Lung (tissue), 11 donors: ENCODE measurements at regions not wholly inside any gene's neighbourhood (a gene's known extent, or its start where the extent isn't known, plus 50 kb on each side); places are given as distances from the start of the nearest gene placed in this dataset.

ENCODE experiments used
- ATAC-seq: fragments of 200-7000 bp; cut with Tn5 transposase; one replicate; pipeline ENCODE4 v1.9.1; 2020; ENCODE audit warnings: moderate number of reproducible peaks; ENCODE audit not compliant: insufficient read depth, low FRiP score
- DNase-seq, 3 donors: peaks; one replicate each; pipeline ENCODE4 v3.0.0-alpha.2; 2013 to 2017
- H3K27ac ChIP-seq, 2 donors: one replicate each; pipeline ENCODE4 v1.5.1; 2013; ENCODE audit warnings: mild to moderate bottlenecking in 2 of 2, moderate library complexity in 2 of 2, control low read depth in 1 of 2, inconsistent platforms in 1 of 2, low read depth in 1 of 2, low read length in 1 of 2
- H3K27me3 ChIP-seq, 3 donors: one replicate each; pipeline ENCODE4 v1.5.1; 2013; ENCODE audit warnings: low read length in 2 of 3; ENCODE audit not compliant: control insufficient read depth in 3 of 3, insufficient read depth in 3 of 3
- H3K36me3 ChIP-seq, 4 donors: one replicate each; pipeline ENCODE4 v1.5.1; 2013; ENCODE audit warnings: low read length in 4 of 4, mild to moderate bottlenecking in 1 of 4, moderate library complexity in 1 of 4; ENCODE audit not compliant: control insufficient read depth in 4 of 4, insufficient read depth in 4 of 4
- H3K4me1 ChIP-seq, 5 donors: one replicate each; pipeline ENCODE4 v1.5.1; 2013; ENCODE audit warnings: low read length in 5 of 5, mild to moderate bottlenecking in 2 of 5, moderate library complexity in 1 of 5; ENCODE audit not compliant: control insufficient read depth in 5 of 5, insufficient read depth in 5 of 5
- H3K4me3 ChIP-seq: one replicate; pipeline ENCODE4 v1.5.1; 2013; ENCODE audit warnings: mild to moderate bottlenecking, control low read depth, moderate library complexity
- H3K9ac ChIP-seq, 2 donors: one replicate each; pipeline ENCODE4 v1.5.1; 2013; ENCODE audit warnings: low read length in 2 of 2, control low read depth in 1 of 2; ENCODE audit not compliant: insufficient read depth in 1 of 2
- H3K9me3 ChIP-seq, 4 donors: one replicate each; pipeline ENCODE4 v1.5.1; 2013; ENCODE audit warnings: low read length in 3 of 4, mild to moderate bottlenecking in 1 of 4, moderate library complexity in 1 of 4; ENCODE audit not compliant: control insufficient read depth in 4 of 4, insufficient read depth in 3 of 4
- WGBS, 2 donors: extraction: QIAGEN DNeasy Blood & Tissue Kit; methylation state at CpG; one replicate each; pipeline ENCODE4 v1.1.7; 2013; 5-methylcytosine and 5-hydroxymethylcytosine counted together
- TF ChIP-seq, protein P1 (sequence below): IDR thresholded peaks from 2 replicates; pipeline ENCODE4 v1.5.1; 2012; ENCODE audit warnings: mild to moderate bottlenecking; ENCODE audit errors: control extremely low read depth, extremely low read depth
- donor health status: control.
- donor health status: control.
- donor health status: Bipolar disorder and iron deficiency.
- donor health status: healthy.
- donor health status: DM: yes; HTN: yes; CAD: no.

DNA sequence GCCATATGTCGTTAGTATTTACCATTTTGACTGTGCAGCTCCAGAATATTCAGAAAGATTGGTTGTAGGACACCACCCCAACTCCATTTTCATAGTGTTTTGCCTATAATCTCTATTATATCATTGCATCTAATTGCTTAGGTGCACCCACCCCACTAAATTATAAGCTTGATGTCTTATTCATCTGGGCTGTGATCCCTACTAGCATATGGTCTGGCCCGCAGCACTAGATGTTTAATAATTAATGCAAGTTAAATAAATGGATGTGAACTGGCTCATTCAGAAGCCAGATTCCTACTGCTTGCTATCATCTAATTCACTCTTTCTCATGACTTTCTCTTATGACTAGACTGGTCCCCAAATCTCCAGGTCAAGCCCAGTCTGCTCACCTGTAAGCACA is 143.5 kb downstream of the RELL1 start:
- H3K9me3 ChIP-seq = peaks cover 0 to 7% (median 0%) of the 10 kb centered on the region in 4 donors
- no peak overlapping the region for H3K4me3 ChIP-seq
- H3K27ac ChIP-seq = no peak overlapping the region
- H3K27me3 ChIP-seq = no peaks in the 10 kb centered on the region
- 82 to 90% methylated on average over 2 of the region's 2 CpGs for WGBS, 2 donors
- H3K9ac ChIP-seq = no peak overlapping the region
- H3K4me1 ChIP-seq = peaks cover 0 to 23% (median 0%) of the 10 kb centered on the region in 5 donors
- ATAC-seq (no peak), DNase-seq (peak in 1 of 3 donors; percentile 16)
- H3K36me3 ChIP-seq = no peaks in the 10 kb centered on the region
- TF ChIP-seq, protein P1, sequence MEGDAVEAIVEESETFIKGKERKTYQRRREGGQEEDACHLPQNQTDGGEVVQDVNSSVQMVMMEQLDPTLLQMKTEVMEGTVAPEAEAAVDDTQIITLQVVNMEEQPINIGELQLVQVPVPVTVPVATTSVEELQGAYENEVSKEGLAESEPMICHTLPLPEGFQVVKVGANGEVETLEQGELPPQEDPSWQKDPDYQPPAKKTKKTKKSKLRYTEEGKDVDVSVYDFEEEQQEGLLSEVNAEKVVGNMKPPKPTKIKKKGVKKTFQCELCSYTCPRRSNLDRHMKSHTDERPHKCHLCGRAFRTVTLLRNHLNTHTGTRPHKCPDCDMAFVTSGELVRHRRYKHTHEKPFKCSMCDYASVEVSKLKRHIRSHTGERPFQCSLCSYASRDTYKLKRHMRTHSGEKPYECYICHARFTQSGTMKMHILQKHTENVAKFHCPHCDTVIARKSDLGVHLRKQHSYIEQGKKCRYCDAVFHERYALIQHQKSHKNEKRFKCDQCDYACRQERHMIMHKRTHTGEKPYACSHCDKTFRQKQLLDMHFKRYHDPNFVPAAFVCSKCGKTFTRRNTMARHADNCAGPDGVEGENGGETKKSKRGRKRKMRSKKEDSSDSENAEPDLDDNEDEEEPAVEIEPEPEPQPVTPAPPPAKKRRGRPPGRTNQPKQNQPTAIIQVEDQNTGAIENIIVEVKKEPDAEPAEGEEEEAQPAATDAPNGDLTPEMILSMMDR = no peak

DNA sequence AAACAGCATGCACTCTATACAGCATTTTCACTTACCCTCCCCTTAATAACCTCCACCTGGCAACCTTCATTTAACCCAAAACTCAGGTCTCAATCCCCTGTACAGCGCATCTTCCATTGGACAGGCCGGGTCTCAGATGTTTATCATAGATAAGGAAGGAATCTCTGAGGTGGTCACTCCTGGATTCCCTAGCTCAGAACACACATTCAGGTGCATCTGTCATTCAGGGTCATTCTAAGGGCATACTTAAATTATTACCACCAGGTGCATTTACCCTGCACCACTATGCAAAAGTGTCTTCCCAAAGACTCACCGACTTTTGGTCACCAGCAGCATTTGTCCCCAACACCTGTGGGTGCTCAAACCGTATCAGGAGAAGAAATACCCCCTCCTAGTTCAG is 144.2 kb downstream of the RELL1 start:
- no peak for ATAC-seq

DNA sequence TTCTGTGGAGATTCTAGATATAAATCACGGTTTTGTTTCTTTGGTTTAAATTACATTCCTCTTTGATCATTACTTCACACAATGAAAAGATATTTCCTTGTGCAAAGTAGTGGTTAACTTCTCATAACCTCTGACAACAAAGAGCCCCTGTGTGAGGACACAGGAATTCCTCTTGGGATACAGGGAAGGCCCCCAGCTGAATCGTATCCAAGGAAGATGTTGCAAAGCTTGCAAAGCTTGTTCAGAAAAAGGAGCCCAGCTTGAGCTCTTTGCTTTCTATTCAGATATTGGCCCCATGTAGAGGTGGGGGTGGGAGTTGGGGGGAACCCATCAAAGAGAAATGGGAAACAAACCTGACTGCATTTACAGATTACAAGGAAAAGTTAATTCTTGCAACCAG is 145.7 kb downstream of the RELL1 start:
- Histone ChIP-seq H3K4me1 (peaks cover 0 to 23% (median 0%) of the 10 kb centered on the region in 5 donors), H3K4me3 (no peak overlapping the region), H3K27me3 (no peaks in the 10 kb centered on the region), H3K9me3 (no peaks in the 10 kb centered on the region), H3K9ac (no peak overlapping the region), H3K36me3 (no peaks in the 10 kb centered on the region), H3K27ac (no peak overlapping the region)
- WGBS, 2 donors = 49 to 58% methylated on average over 2 of the region's 2 CpGs
- DNase-seq (peak in 2 of 3 donors; percentile 13 to 18), ATAC-seq (no peak)
- TF ChIP-seq, protein P1 = no peak

More for the DNA sequence above, 144.2 kb downstream of the RELL1 start:
- H3K36me3 ChIP-seq = no peaks in the 10 kb centered on the region
- no peak overlapping the region for H3K27ac ChIP-seq
- peaks cover 0 to 7% (median 0%) of the 10 kb centered on the region in 4 donors for H3K9me3 ChIP-seq
- peaks cover 0 to 23% (median 0%) of the 10 kb centered on the region in 5 donors for H3K4me1 ChIP-seq
- no peaks in the 10 kb centered on the region for H3K27me3 ChIP-seq
- H3K4me3 ChIP-seq = no peak overlapping the region
- WGBS, 2 donors = 81 to 93% methylated on average over 4 of the region's 4 CpGs
- H3K9ac ChIP-seq = no peak overlapping the region
- no peak for DNase-seq
- TF ChIP-seq, protein P1 = no peak

DNA sequence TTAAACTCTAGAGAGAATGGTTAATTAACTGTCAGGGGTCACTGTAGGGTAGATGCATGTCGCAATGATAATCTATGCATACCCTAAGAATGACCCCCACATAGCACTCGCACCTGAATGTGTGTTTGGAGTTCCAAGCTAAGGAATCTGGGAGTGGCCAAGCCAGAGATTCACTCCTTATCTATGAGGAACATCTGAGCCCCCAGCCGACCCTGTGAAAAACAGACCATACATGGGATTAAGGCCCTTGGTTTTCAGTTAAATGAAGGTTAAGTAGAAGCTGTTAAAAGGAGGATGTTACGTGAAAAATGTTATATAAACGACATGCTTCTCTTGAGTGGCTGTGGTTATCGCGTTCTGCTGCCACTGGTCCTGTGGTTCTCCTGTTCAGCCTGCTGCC is 147.2 kb downstream of the RELL1 start:
- TF ChIP-seq, protein P1 = no peak
- 49 to 53% methylated on average over 7 of the region's 7 CpGs for WGBS, 2 donors
- no peak for ATAC-seq

More for the DNA sequence above, 147.2 kb downstream of the RELL1 start:
- Histone ChIP-seq H3K4me1 (peaks cover 0 to 23% (median 0%) of the 10 kb centered on the region in 5 donors), H3K27ac (no peak overlapping the region), H3K4me3 (no peak overlapping the region), H3K9me3 (no peaks in the 10 kb centered on the region), H3K27me3 (no peaks in the 10 kb centered on the region), H3K9ac (no peak overlapping the region), H3K36me3 (no peaks in the 10 kb centered on the region)
- no peak for DNase-seq
